Naive thymus-derived CD4-positive, alpha-beta T cell (primary cell): ENCODE measurements at regions not wholly inside any gene's neighbourhood (a gene's known extent, or its start where the extent isn't known, plus 50 kb on each side); places are given as distances from the start of the nearest gene placed in this dataset.
"Not testable (repeated sequence)": the region's sequence is repeated elsewhere in the genome, so short reads cannot be mapped to it uniquely, and the experiment has no call there.

Source experiments
- ATAC-seq: fragments of 150-1000 bp; cut with Tn5 transposase; 2 replicates; pipeline ENCODE4 v1.10.0; 2021; ENCODE audit warnings: mild to moderate bottlenecking, moderate library complexity
- CTCF ChIA-PET: fragments of 350-600 bp; sonication (Branson Sonifier 250); formaldehyde crosslinking; loops from one replicate; lab custom pipeline; 2021; ENCODE audit warnings: antibody characterized with exemption; lab: Charles Lee
- POLR2A ChIA-PET: fragments of 350-600 bp; sonication (Branson Sonifier 250); formaldehyde crosslinking; loops from one replicate; lab custom pipeline; 2021; ENCODE audit warnings: antibody characterized with exemption, inconsistent platforms; lab: Charles Lee
- DNase-seq, 9 donors: peaks; one replicate each; pipeline versions ENCODE4 v3.0.0 to v3.0.0-alpha.2; 2020 to 2022; ENCODE audit warnings: mixed read lengths in 1 of 9
- H3K27ac ChIP-seq: one replicate; pipeline ENCODE4 v1.7.0; 2013; ENCODE audit warnings: mild to moderate bottlenecking, low read depth, low read length, moderate library complexity
- H3K27me3 ChIP-seq, 2 donors: one replicate each; pipeline ENCODE4 v1.7.0; 2013; ENCODE audit warnings: low read length in 2 of 2, mild to moderate bottlenecking in 2 of 2, moderate library complexity in 2 of 2; ENCODE audit not compliant: control insufficient read depth in 2 of 2, insufficient read depth in 2 of 2
- H3K36me3 ChIP-seq, 3 experiments: 1 replicate in 2 of 3; 2 replicates in 1 of 3; pipeline ENCODE4 v1.7.0; 2013; ENCODE audit warnings: low read length in 3 of 3, mild to moderate bottlenecking in 3 of 3, moderate library complexity in 1 of 3; ENCODE audit not compliant: insufficient read depth in 3 of 3, control insufficient read depth in 2 of 3
- H3K4me1 ChIP-seq, 2 donors: one replicate each; pipeline ENCODE4 v1.7.0; 2013; ENCODE audit warnings: low read length in 2 of 2, mild to moderate bottlenecking in 2 of 2, moderate library complexity in 1 of 2; ENCODE audit not compliant: control insufficient read depth in 2 of 2, insufficient read depth in 2 of 2
- H3K4me3 ChIP-seq: 2 replicates; pipeline ENCODE4 v1.7.0; 2013; ENCODE audit warnings: mild to moderate bottlenecking, low read length
- H3K9me3 ChIP-seq, 3 experiments: 1 replicate in 2 of 3; 2 replicates in 1 of 3; pipeline ENCODE4 v1.7.0; 2013; ENCODE audit warnings: low read length in 3 of 3; ENCODE audit not compliant: control insufficient read depth in 2 of 3
- H3K27ac Mint-ChIP-seq, 9 donors: one replicate each; pipeline ENCODE4 v1.8.0; 2020 to 2022; ENCODE audit warnings: mixed read lengths in 9 of 9, mild to moderate bottlenecking in 8 of 9, moderate library complexity in 5 of 9, inconsistent platforms in 2 of 9
- H3K27me3 Mint-ChIP-seq, 5 donors: one replicate each; pipeline ENCODE4 v1.8.0; 2021 to 2022; ENCODE audit warnings: mixed read lengths in 5 of 5, mild to moderate bottlenecking in 1 of 5
- H3K36me3 Mint-ChIP-seq, 5 donors: one replicate each; pipeline ENCODE4 v1.8.0; 2020 to 2022; ENCODE audit warnings: mixed read lengths in 5 of 5, mild to moderate bottlenecking in 3 of 5, inconsistent platforms in 1 of 5
- H3K4me1 Mint-ChIP-seq, 7 donors: one replicate each; pipeline ENCODE4 v1.8.0; 2020 to 2022; ENCODE audit warnings: mixed read lengths in 7 of 7, mild to moderate bottlenecking in 3 of 7, inconsistent platforms in 1 of 7
- H3K4me3 Mint-ChIP-seq, 10 donors: one replicate each; pipeline ENCODE4 v1.8.0; 2020 to 2022; ENCODE audit warnings: mild to moderate bottlenecking in 10 of 10, mixed read lengths in 10 of 10, moderate library complexity in 6 of 10, inconsistent platforms in 2 of 10
- H3K9me3 Mint-ChIP-seq, 11 donors: one replicate each; pipeline ENCODE4 v1.8.0; 2020 to 2022; ENCODE audit warnings: mixed read lengths in 11 of 11, mild to moderate bottlenecking in 4 of 11, inconsistent platforms in 1 of 11, moderate library complexity in 1 of 11
- intact Hi-C, 2 donors: fragments of 100-400 bp; cut with micrococcal nuclease; formaldehyde crosslinking; loops; one replicate each; pipeline ENCODE4 v1.15.1; 2023

DNA sequence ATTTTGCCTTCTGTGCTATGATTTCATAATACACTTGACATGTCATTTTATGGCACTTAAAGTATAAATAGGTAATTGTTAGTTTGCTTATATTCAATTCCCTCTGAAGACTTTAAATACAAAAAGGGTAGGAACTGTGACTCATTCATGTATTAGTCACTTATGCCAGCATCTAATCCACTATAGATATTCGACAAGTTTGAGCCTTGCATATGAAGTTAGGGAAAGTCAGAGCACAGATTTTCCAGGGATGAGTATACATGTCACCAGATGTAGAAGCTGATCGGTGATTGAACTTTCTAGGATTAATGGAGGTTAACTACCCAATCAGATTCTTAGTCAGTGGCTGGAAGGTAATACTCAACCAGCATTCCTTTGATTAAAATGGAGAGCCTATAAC lies 1321.5 kb downstream of the XPNPEP1 start:
- no peaks in the 10 kb centered on the region for H3K36me3 ChIP-seq
- H3K4me3 Mint-ChIP-seq = no peak overlapping the region
- no peaks in the 10 kb centered on the region for H3K27me3 ChIP-seq
- H3K9me3 Mint-ChIP-seq = peaks cover 0 to 15% (median 5%) of the 10 kb centered on the region in 11 donors
- no peak overlapping the region for H3K27ac Mint-ChIP-seq
- H3K4me3 ChIP-seq = no peak overlapping the region
- H3K27ac ChIP-seq = no peak overlapping the region
- ChIA-PET CTCF (no interaction called here), POLR2A (no interaction called here)
- no peaks in the 10 kb centered on the region for H3K36me3 Mint-ChIP-seq
- H3K4me1 ChIP-seq = no peaks in the 10 kb centered on the region
- H3K4me1 Mint-ChIP-seq = no peaks in the 10 kb centered on the region
- intact Hi-C loops = no loop called here
- DNase-seq = no peak
- ATAC-seq = no peak
- no peaks in the 10 kb centered on the region for H3K9me3 ChIP-seq
- no peaks in the 10 kb centered on the region for H3K27me3 Mint-ChIP-seq

DNA sequence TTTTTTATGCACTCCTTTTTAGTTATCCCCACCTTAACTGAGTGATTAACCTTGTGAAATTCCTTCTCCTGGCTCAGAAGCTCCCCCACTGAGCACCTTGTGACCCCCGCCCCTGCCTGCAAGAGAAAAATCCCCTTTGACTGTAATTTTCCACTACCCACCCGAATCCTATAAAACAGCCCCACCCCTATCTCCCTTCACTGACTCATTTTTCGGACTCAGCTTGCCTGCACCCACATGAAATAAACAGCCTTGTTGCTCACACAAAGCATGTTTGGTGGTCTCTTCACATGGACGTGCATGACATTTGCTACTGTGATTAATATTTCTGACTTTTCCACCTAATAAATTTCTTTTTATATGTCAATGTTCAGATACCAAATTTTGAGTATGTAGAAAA lies 1322.8 kb downstream of the XPNPEP1 start:
- H3K4me1 ChIP-seq, H3K9me3 ChIP-seq, H3K4me3 Mint-ChIP-seq, CTCF ChIA-PET, H3K36me3 ChIP-seq, H3K4me1 Mint-ChIP-seq, intact Hi-C loops, H3K27me3 ChIP-seq, H3K27ac Mint-ChIP-seq, H3K4me3 ChIP-seq, H3K27me3 Mint-ChIP-seq, H3K36me3 Mint-ChIP-seq, H3K27ac ChIP-seq, DNase-seq, ATAC-seq, POLR2A ChIA-PET: not testable (repeated sequence)
- peaks cover 0 to 13% (median 4%) of the 10 kb centered on the region in 11 donors for H3K9me3 Mint-ChIP-seq

DNA sequence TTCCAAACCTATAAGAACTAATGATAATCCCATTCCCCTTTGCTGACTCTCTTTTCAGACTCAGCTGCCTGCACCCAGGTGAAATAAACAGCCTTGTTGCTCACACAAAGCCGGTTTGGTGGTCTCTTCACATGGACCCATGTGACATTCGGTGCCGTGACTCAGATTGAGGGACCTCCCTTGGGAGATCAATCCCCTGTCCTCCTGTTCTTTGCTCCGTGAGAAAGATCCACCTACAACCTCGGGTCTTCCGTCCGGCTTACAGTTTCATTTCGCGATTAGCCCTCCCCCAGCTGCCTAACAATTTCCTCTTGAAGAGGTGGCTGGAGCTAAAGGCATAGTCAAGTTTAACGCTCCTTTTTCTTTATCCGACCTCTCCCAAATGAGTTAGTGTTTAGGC lies 1324.0 kb downstream of the XPNPEP1 start:
- H3K27me3 Mint-ChIP-seq, H3K27ac Mint-ChIP-seq, intact Hi-C loops, H3K4me3 Mint-ChIP-seq, H3K27ac ChIP-seq, H3K4me1 ChIP-seq, H3K36me3 ChIP-seq, H3K36me3 Mint-ChIP-seq, ATAC-seq, DNase-seq, H3K4me3 ChIP-seq, POLR2A ChIA-PET, H3K9me3 ChIP-seq, H3K27me3 ChIP-seq, CTCF ChIA-PET, H3K9me3 Mint-ChIP-seq, H3K4me1 Mint-ChIP-seq: not testable (repeated sequence)

DNA sequence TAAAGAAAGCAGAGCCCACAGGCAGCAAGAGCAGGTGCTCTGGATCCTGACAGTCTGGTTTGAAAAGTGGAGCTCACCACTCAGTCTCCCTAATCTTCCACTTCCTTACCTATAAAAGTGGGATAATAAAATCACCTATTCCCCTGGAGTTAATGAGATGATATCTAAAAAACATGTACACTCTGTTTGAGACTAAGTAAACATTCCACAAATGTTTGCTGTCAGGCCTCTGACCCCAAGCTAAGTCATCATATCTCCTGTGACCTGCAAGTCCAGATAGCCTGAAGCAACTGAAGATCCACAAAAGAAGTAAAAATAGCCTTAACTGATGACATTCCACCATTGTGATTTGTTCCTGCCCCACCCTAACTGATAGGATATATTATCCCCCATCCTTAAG lies 1324.5 kb downstream of the XPNPEP1 start:
- CTCF ChIA-PET = no interaction called here

DNA sequence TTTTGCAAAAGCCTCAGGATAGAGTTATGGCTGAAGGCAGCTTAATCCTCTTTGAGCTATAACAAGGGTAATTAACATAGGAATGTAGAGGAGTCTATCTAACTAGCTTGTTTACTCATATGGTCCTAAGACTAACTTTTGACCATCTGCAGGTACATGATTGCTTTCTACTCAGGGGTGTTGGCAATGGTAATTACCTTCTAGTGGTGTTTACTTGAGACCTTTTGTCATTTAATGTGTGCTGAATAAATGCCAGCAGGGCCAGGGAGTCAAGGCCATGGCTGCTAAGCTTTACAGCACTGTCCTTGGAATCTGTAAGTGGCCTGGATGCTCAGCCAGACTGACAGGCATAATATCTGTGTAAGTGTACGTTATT lies 1325.0 kb downstream of the XPNPEP1 start:
- peaks cover 0 to 8% (median 4%) of the 10 kb centered on the region in 11 donors for H3K9me3 Mint-ChIP-seq
- intact Hi-C loops = no loop called here
- H3K9me3 ChIP-seq = no peaks in the 10 kb centered on the region
- H3K27ac ChIP-seq = no peak overlapping the region
- H3K36me3 Mint-ChIP-seq = no peaks in the 10 kb centered on the region
- POLR2A ChIA-PET = no interaction called here
- no peaks in the 10 kb centered on the region for H3K27me3 ChIP-seq
- H3K27me3 Mint-ChIP-seq = no peaks in the 10 kb centered on the region
- no peaks in the 10 kb centered on the region for H3K4me1 ChIP-seq
- no peak overlapping the region for H3K4me3 ChIP-seq
- H3K36me3 ChIP-seq = no peaks in the 10 kb centered on the region
- no peak for DNase-seq
- no peak overlapping the region for H3K27ac Mint-ChIP-seq
- H3K4me3 Mint-ChIP-seq = no peak overlapping the region
- no peaks in the 10 kb centered on the region for H3K4me1 Mint-ChIP-seq
- CTCF ChIA-PET = no interaction called here
- ATAC-seq = no peak

More for the DNA sequence above, 1324.5 kb downstream of the XPNPEP1 start:
- H3K9me3 Mint-ChIP-seq = peaks cover 0 to 9% (median 4%) of the 10 kb centered on the region in 11 donors
- no peaks in the 10 kb centered on the region for H3K4me1 ChIP-seq
- H3K27ac ChIP-seq = no peak overlapping the region
- no peaks in the 10 kb centered on the region for H3K9me3 ChIP-seq
- POLR2A ChIA-PET = no interaction called here
- no peaks in the 10 kb centered on the region for H3K36me3 Mint-ChIP-seq
- H3K27me3 Mint-ChIP-seq = no peaks in the 10 kb centered on the region
- no peak overlapping the region for H3K4me3 ChIP-seq
- H3K27ac Mint-ChIP-seq = no peak overlapping the region
- no peaks in the 10 kb centered on the region for H3K27me3 ChIP-seq
- H3K4me3 Mint-ChIP-seq = no peak overlapping the region
- no peak for ATAC-seq
- DNase-seq = no peak
- no peaks in the 10 kb centered on the region for H3K36me3 ChIP-seq
- intact Hi-C loops = no loop called here
- no peaks in the 10 kb centered on the region for H3K4me1 Mint-ChIP-seq

DNA sequence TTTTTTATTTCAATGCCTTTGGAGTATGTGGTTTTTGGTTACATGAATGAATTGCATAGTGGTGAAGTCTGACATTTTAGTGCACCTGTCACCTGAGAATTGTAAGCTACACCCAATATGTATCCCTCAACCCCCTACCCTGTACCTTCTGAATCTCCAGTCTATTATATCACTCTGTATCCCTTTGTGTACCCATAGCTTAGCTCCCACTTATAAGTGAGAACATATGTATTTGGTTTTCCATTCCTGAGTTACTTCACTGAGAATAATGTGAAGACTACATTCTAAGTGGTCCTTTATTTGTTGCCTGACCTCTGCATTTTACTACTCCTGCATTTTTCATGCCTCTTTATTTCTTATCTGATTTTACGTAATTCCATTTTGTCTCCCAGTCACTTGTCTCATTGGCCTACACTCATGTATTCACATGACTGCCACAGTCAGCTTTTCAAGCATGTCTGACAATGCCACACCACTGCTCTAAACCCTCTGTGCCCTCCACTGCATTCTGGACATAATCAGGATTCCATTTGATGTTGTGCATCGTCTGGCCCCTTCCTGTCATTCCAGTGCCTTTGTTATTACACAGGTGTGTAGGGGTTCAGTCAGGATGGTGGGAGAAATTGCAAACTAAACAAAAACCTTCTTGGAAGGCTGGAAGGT lies 1325.5 kb downstream of the XPNPEP1 start:
- intact Hi-C loops = no loop called here
- H3K4me1 Mint-ChIP-seq = no peaks in the 10 kb centered on the region
- ATAC-seq (no peak), DNase-seq (no peak)
- H3K9me3 Mint-ChIP-seq = peaks cover 0 to 8% (median 4%) of the 10 kb centered on the region in 11 donors
- H3K4me1 ChIP-seq = no peaks in the 10 kb centered on the region
- H3K36me3 ChIP-seq = no peaks in the 10 kb centered on the region
- no peak overlapping the region for H3K27ac ChIP-seq
- no peaks in the 10 kb centered on the region for H3K9me3 ChIP-seq
- H3K4me3 ChIP-seq = no peak overlapping the region
- POLR2A ChIA-PET = no interaction called here
- no peaks in the 10 kb centered on the region for H3K27me3 ChIP-seq
- CTCF ChIA-PET = interaction anchor here (0.6 kb wide), 1 partner anchor 152 kb away, joined by 3 read pairs; no protein-coding TSS in a partner anchor
- H3K27ac Mint-ChIP-seq = no peak overlapping the region
- H3K4me3 Mint-ChIP-seq = no peak overlapping the region
- H3K27me3 Mint-ChIP-seq = no peaks in the 10 kb centered on the region
- H3K36me3 Mint-ChIP-seq = no peaks in the 10 kb centered on the region

DNA sequence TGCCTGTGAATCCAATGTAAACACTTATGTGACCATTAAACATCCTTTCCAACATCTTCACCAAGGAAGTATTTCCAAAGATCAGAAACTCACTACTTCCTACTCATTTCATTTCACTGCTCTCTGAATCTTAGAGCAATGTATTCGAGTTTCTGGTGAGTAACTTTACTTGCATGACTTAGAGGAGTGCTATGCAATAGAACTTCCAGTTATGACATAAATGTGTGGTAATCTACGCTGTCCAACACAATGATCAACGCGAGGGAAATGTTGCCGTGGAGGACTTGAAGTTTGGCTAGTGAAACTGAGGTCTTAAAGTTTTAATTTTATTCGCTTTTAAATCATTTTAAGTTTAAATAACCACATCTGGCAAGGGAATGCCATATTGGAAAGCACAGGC lies 1326.3 kb downstream of the XPNPEP1 start:
- no peaks in the 10 kb centered on the region for H3K27me3 Mint-ChIP-seq
- POLR2A ChIA-PET = no interaction called here

More for the DNA sequence above, 1326.3 kb downstream of the XPNPEP1 start:
- no peak for ATAC-seq
- Mint-ChIP-seq H3K27ac (no peak overlapping the region), H3K4me3 (no peak overlapping the region), H3K9me3 (peaks cover 0 to 9% (median 5%) of the 10 kb centered on the region in 11 donors), H3K36me3 (no peaks in the 10 kb centered on the region), H3K4me1 (no peaks in the 10 kb centered on the region)
- Histone ChIP-seq H3K9me3 (no peaks in the 10 kb centered on the region), H3K27ac (no peak overlapping the region), H3K4me1 (no peaks in the 10 kb centered on the region), H3K4me3 (no peak overlapping the region), H3K27me3 (no peaks in the 10 kb centered on the region), H3K36me3 (no peaks in the 10 kb centered on the region)
- CTCF ChIA-PET = interaction anchor here (0.6 kb wide), 1 partner anchor 153 kb away, joined by 3 read pairs; no protein-coding TSS in a partner anchor
- DNase-seq = no peak
- intact Hi-C loops = no loop called here
